ENCODE measurements at regions not wholly inside any gene's neighbourhood (a gene's known extent, or its start where the extent isn't known, plus 50 kb on each side); places are given as distances from the start of the nearest gene placed in this dataset.

GRCh38 chr3:70120357-70120966 is 120.9 kb downstream of the SAMMSON start:
- peak; percentile 27 to 53 for DNase-seq

- no peak for DNase-seq
Observed at GRCh38 chr3:70127192-70127591, 127.7 kb downstream of the SAMMSON start.

GRCh38 chr3:70137366-70137765 is 137.8 kb downstream of the SAMMSON start:
- DNase-seq, result no peak

- no peak for DNase-seq
Observed at GRCh38 chr3:70138606-70139005, 139.1 kb downstream of the SAMMSON start.

Data from stimulated activated CD4-positive, alpha-beta T cell treated with anti-CD3 and anti-CD28 coated beads, Interleukin-4, amount 100 ng/mL, for 4 hours (primary cell).